ENCODE measurements at regions not wholly inside any gene's neighbourhood (a gene's known extent, or its start where the extent isn't known, plus 50 kb on each side); places are given as distances from the start of the nearest gene placed in this dataset.

DNA sequence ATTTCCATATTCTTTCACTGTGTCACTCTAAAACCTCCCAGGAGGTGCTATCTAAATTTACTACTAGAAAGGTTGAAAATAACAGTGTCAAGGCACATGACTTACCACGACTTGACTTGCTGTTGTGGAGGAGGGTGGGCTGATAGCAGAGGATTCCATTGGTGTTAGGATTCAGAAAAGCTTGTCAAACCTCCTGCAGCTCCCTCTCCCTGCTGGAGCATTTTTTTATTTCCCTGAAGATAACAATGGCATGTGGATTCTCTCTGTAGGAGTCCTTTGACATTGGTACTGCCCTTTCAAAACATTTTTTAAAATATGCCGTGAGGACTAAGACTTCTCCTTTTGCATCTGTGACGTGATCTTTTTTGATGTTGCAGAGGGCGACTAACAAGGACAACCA lies 696.9 kb upstream of the GYPC start:
- TF ChIP-seq, protein P1, sequence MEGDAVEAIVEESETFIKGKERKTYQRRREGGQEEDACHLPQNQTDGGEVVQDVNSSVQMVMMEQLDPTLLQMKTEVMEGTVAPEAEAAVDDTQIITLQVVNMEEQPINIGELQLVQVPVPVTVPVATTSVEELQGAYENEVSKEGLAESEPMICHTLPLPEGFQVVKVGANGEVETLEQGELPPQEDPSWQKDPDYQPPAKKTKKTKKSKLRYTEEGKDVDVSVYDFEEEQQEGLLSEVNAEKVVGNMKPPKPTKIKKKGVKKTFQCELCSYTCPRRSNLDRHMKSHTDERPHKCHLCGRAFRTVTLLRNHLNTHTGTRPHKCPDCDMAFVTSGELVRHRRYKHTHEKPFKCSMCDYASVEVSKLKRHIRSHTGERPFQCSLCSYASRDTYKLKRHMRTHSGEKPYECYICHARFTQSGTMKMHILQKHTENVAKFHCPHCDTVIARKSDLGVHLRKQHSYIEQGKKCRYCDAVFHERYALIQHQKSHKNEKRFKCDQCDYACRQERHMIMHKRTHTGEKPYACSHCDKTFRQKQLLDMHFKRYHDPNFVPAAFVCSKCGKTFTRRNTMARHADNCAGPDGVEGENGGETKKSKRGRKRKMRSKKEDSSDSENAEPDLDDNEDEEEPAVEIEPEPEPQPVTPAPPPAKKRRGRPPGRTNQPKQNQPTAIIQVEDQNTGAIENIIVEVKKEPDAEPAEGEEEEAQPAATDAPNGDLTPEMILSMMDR (IDR thresholded peaks at IDR 0.05; ENCODE audit: low read depth, low read length): no peak
- POLR2A ChIA-PET: no interaction called here
- Histone ChIP-seq H3K27ac (ENCODE audit: low read depth, low read length) (no peak overlapping the region), H3K9me3 (ENCODE audit: control insufficient read depth, insufficient read depth, low read length) (peaks cover 4% of the 10 kb centered on the region), H3K4me3 (ENCODE audit: low read depth, low read length) (no peak overlapping the region), H3K27me3 (ENCODE audit: control insufficient read depth, insufficient read depth, low read length) (no peaks in the 10 kb centered on the region)
- CTCF ChIA-PET: no interaction called here
- DNase-seq (ENCODE audit: low read depth, low spot score): no peak

DNA sequence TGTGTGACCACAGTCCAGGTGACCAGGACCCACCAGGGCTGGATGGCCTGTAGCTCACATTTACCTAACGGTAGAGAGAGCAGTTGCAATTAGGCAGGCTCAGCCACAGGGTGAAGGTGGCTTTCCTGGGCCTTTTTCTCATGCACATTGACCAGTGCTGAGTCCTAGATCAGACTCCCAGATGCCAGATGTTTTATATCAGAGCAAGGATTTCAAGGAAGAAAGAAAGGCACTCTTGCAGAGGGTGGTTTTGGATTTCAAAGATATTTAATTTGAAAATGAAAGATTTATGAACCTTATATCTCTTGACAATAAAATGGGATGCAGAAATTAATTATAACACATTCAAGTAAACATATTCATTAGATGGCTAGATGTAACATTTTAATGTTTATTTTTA lies 694.2 kb upstream of the GYPC start:
- no peak overlapping the region for H3K27ac ChIP-seq (ENCODE audit: low read depth, low read length)
- no peak for DNase-seq (ENCODE audit: low read depth, low spot score)
- CTCF ChIA-PET: no interaction called here
- peaks cover 4% of the 10 kb centered on the region for H3K9me3 ChIP-seq (ENCODE audit: control insufficient read depth, insufficient read depth, low read length)
- no peak overlapping the region for H3K4me3 ChIP-seq (ENCODE audit: low read depth, low read length)
- POLR2A ChIA-PET: no interaction called here
- TF ChIP-seq, protein P1 (IDR thresholded peaks at IDR 0.05; ENCODE audit: low read depth, low read length): no peak
- H3K27me3 ChIP-seq (ENCODE audit: control insufficient read depth, insufficient read depth, low read length): no peaks in the 10 kb centered on the region

DNA sequence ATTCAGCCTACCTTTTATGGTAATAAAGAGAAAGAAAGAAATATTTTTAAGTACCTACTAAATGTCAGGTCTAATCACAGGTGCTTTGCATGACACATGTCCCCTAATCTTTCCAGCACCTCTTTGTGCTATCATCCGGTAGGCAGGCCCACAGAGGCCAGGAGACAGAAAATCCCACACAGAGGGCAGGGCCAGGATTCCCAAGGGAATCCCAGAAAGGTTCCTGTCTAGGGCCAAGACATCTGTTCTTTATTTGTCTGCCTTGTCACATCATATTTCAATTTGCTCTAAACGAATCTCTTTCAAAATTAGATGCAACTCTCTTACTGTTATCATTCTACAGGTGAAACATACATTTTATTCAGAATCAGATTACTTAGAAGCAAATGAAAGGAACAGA lies 676.1 kb upstream of the GYPC start:
- Histone ChIP-seq H3K27me3 (ENCODE audit: control insufficient read depth, insufficient read depth, low read length) (no peaks in the 10 kb centered on the region), H3K9me3 (ENCODE audit: control insufficient read depth, insufficient read depth, low read length) (peaks cover 9% of the 10 kb centered on the region; the same call in 1 of the 2 replicates), H3K27ac (ENCODE audit: low read depth, low read length) (no peak overlapping the region), H3K4me3 (ENCODE audit: low read depth, low read length) (no peak overlapping the region)
- DNase-seq (ENCODE audit: low read depth, low spot score): no peak
- TF ChIP-seq, protein P1 (IDR thresholded peaks at IDR 0.05; ENCODE audit: low read depth, low read length): no peak
- CTCF ChIA-PET: no interaction called here
- POLR2A ChIA-PET: no interaction called here

DNA sequence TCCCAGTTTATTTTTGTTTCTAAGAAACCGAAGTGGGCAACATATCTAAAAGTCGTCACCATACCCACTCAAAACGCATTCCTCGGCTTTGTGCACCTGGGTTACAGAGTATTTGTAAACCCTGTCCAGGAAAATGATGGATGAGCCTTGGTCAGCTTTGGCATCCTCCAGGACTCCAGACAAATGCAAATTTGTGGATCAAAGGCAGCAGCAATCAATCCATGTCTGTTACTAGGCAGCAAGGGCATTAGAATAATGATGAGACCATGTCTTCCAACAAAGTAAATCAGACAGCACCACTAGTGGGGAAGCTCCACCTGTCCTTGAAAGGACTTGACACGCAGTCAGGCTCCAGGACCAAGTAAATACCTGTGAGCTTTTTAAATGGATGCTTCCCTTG lies 672.6 kb upstream of the GYPC start:
- ChIA-PET CTCF (no interaction called here), POLR2A (no interaction called here)
- H3K4me3 ChIP-seq (ENCODE audit: low read depth, low read length): no peak overlapping the region
- TF ChIP-seq, protein P1 (IDR thresholded peaks at IDR 0.05; ENCODE audit: low read depth, low read length): no peak
- H3K27me3 ChIP-seq (ENCODE audit: control insufficient read depth, insufficient read depth, low read length): no peaks in the 10 kb centered on the region
- no peak overlapping the region for H3K27ac ChIP-seq (ENCODE audit: low read depth, low read length)
- peaks cover 5% of the 10 kb centered on the region for H3K9me3 ChIP-seq (ENCODE audit: control insufficient read depth, insufficient read depth, low read length)
- DNase-seq (ENCODE audit: low read depth, low spot score): no peak

DNA sequence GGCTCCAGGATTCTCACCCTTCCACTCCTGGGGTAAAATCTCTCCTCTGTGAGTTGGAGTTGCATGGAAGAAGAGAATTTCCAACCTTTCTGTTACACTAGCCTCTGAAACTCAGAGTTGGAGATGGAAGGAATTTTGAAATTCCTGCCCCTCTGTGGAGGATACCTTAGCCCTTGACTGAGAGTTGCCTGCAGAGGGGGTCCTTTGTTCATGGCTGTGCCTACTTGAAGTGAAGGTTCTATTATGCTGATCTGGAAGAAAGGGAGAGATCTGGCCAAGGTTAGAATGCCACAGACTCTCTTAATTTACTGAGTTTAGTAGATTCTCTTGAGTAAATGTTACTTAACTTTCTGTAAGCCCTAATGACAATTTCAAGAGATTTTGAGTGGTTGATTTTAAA lies 626.6 kb upstream of the GYPC start:
- H3K4me3 ChIP-seq (ENCODE audit: low read depth, low read length): no peak overlapping the region
- peaks cover 8% of the 10 kb centered on the region; the same call in 1 of the 2 replicates for H3K9me3 ChIP-seq (ENCODE audit: control insufficient read depth, insufficient read depth, low read length)
- no peak overlapping the region for H3K27ac ChIP-seq (ENCODE audit: low read depth, low read length)
- TF ChIP-seq, protein P1 (IDR thresholded peaks at IDR 0.05; ENCODE audit: low read depth, low read length): no peak
- no peaks in the 10 kb centered on the region for H3K27me3 ChIP-seq (ENCODE audit: control insufficient read depth, insufficient read depth, low read length)
- POLR2A ChIA-PET: no interaction called here
- CTCF ChIA-PET: no interaction called here
- no peak for DNase-seq (ENCODE audit: low read depth, low spot score)
